HEK293 (cell line): ENCODE measurements at regions not wholly inside any gene's neighbourhood (a gene's known extent, or its start where the extent isn't known, plus 50 kb on each side); places are given as distances from the start of the nearest gene placed in this dataset.

Source experiments
- EGR2 ChIP-seq: fragments of 450-650 bp; formaldehyde crosslinking; IDR thresholded peaks from 2 replicates; pipeline ENCODE4 v1.5.1; 2016; ENCODE audit warnings: low read depth, missing biosample characterization, missing genetic modification characterization
- FEZF1 ChIP-seq: fragments of 450-650 bp; formaldehyde crosslinking; IDR thresholded peaks from 2 replicates; pipeline ENCODE4 v1.5.1; 2016; ENCODE audit warnings: missing biosample characterization, missing genetic modification characterization
- GLIS2 ChIP-seq: fragments of 450-650 bp; formaldehyde crosslinking; IDR thresholded peaks from 2 replicates; pipeline ENCODE4 v1.5.1; 2016; ENCODE audit warnings: missing biosample characterization, missing genetic modification characterization
- HOXA7 ChIP-seq: sonication (generic); formaldehyde crosslinking; IDR thresholded peaks from 2 replicates; pipeline ENCODE4 v1.8.1; 2022; ENCODE audit warnings: missing genetic modification reagents, borderline replicate concordance
- PBX3 ChIP-seq: sonication (generic); formaldehyde crosslinking; IDR thresholded peaks from 2 replicates; pipeline ENCODE4 v1.8.1; 2022; ENCODE audit warnings: mild to moderate bottlenecking, moderate library complexity, missing genetic modification reagents
- PRDM6 ChIP-seq: fragments of 450-650 bp; formaldehyde crosslinking; IDR thresholded peaks from 2 replicates; pipeline ENCODE4 v1.5.1; 2017; ENCODE audit warnings: missing biosample characterization, missing genetic modification characterization
- WT1 ChIP-seq: fragments of 450-650 bp; formaldehyde crosslinking; IDR thresholded peaks from 2 replicates; pipeline ENCODE4 v1.5.1; 2016; ENCODE audit warnings: missing biosample characterization, missing genetic modification characterization
- ZBTB20 ChIP-seq: fragments of 450-650 bp; formaldehyde crosslinking; IDR thresholded peaks from 2 replicates; pipeline ENCODE4 v1.5.1; 2016; ENCODE audit warnings: missing biosample characterization, missing genetic modification characterization
- ZFHX2 ChIP-seq: fragments of 450-650 bp; formaldehyde crosslinking; conservative IDR thresholded peaks from 2 replicates; pipeline ENCODE4 v1.5.1; 2016; ENCODE audit warnings: missing biosample characterization, missing genetic modification characterization
- ZFP3 ChIP-seq: fragments of 450-650 bp; formaldehyde crosslinking; IDR thresholded peaks from 2 replicates; pipeline ENCODE4 v1.5.1; 2016; ENCODE audit warnings: low read depth, missing biosample characterization, missing genetic modification characterization
- ZFP41 ChIP-seq: fragments of 450-650 bp; formaldehyde crosslinking; IDR thresholded peaks from 2 replicates; pipeline ENCODE4 v1.5.1; 2016; ENCODE audit warnings: missing biosample characterization, missing genetic modification characterization, borderline replicate concordance
- ZNF132 ChIP-seq: fragments of 450-650 bp; formaldehyde crosslinking; IDR thresholded peaks from 2 replicates; pipeline ENCODE4 v1.5.1; 2017; ENCODE audit warnings: missing biosample characterization, missing genetic modification characterization, borderline replicate concordance
- ZNF133 ChIP-seq: fragments of 450-650 bp; formaldehyde crosslinking; IDR thresholded peaks from 2 replicates; pipeline ENCODE4 v1.5.1; 2016; ENCODE audit warnings: missing biosample characterization, missing genetic modification characterization
- ZNF138 ChIP-seq: fragments of 450-650 bp; formaldehyde crosslinking; IDR thresholded peaks from 2 replicates; pipeline ENCODE4 v1.5.1; 2016; ENCODE audit warnings: missing biosample characterization, missing genetic modification characterization, borderline replicate concordance
- ZNF184 ChIP-seq: fragments of 450-650 bp; IDR thresholded peaks from 2 replicates; pipeline ENCODE4 v1.5.1; 2018; ENCODE audit warnings: missing biosample characterization, mild to moderate bottlenecking, missing genetic modification characterization
- ZNF2 ChIP-seq: fragments of 450-650 bp; formaldehyde crosslinking; IDR thresholded peaks from 2 replicates; pipeline ENCODE4 v1.5.1; 2016; ENCODE audit warnings: missing biosample characterization, missing genetic modification characterization
- ZNF221 ChIP-seq: fragments of 450-650 bp; formaldehyde crosslinking; IDR thresholded peaks from 2 replicates; pipeline ENCODE4 v1.5.1; 2017; ENCODE audit warnings: missing biosample characterization, missing genetic modification characterization, borderline replicate concordance
- ZNF23 ChIP-seq: fragments of 450-650 bp; formaldehyde crosslinking; IDR thresholded peaks from 2 replicates; pipeline ENCODE4 v1.5.1; 2016; ENCODE audit warnings: missing biosample characterization, missing genetic modification characterization, borderline replicate concordance
- ZNF324 ChIP-seq: fragments of 450-650 bp; formaldehyde crosslinking; IDR thresholded peaks from 2 replicates; pipeline ENCODE4 v1.5.1; 2016; ENCODE audit warnings: missing biosample characterization, missing genetic modification characterization
- ZNF335 ChIP-seq: fragments of 450-650 bp; formaldehyde crosslinking; conservative IDR thresholded peaks from 2 replicates; pipeline ENCODE4 v1.5.1; 2016; ENCODE audit warnings: missing biosample characterization, missing genetic modification characterization
- ZNF366 ChIP-seq: fragments of 450-650 bp; formaldehyde crosslinking; conservative IDR thresholded peaks from 2 replicates; pipeline ENCODE4 v1.5.1; 2016; ENCODE audit warnings: missing biosample characterization, missing genetic modification characterization
- ZNF501 ChIP-seq: fragments of 450-650 bp; formaldehyde crosslinking; IDR thresholded peaks from 2 replicates; pipeline ENCODE4 v1.5.1; 2016; ENCODE audit warnings: missing biosample characterization, missing genetic modification characterization
- ZNF600 ChIP-seq: fragments of 450-650 bp; formaldehyde crosslinking; IDR thresholded peaks from 2 replicates; pipeline ENCODE4 v1.5.1; 2016; ENCODE audit warnings: missing biosample characterization, missing genetic modification characterization
- ZNF626 ChIP-seq: fragments of 450-650 bp; sonication (Bioruptor Pico); formaldehyde crosslinking; IDR thresholded peaks from 2 replicates; pipeline ENCODE4 v1.5.1; 2018; ENCODE audit warnings: missing biosample characterization, missing genetic modification characterization, inconsistent platforms
- ZNF670 ChIP-seq: fragments of 450-650 bp; formaldehyde crosslinking; IDR thresholded peaks from 2 replicates; pipeline ENCODE4 v1.5.1; 2016; ENCODE audit warnings: missing biosample characterization, missing genetic modification characterization, low read depth
- ZNF692 ChIP-seq: fragments of 450-650 bp; formaldehyde crosslinking; IDR thresholded peaks from 2 replicates; pipeline ENCODE4 v1.5.1; 2016; ENCODE audit warnings: missing biosample characterization, missing genetic modification characterization
- ZSCAN5A ChIP-seq: fragments of 450-650 bp; formaldehyde crosslinking; IDR thresholded peaks from 2 replicates; pipeline ENCODE4 v1.5.1; 2016; ENCODE audit warnings: missing biosample characterization, missing genetic modification characterization
- TF ChIP-seq, protein P1 (sequence below): fragments of 450-650 bp; formaldehyde crosslinking; IDR thresholded peaks from 2 replicates; pipeline ENCODE4 v1.5.1; 2016; ENCODE audit warnings: missing biosample characterization, missing genetic modification characterization
- TF ChIP-seq, protein P2 (sequence below): fragments of 450-650 bp; formaldehyde crosslinking; IDR thresholded peaks from 2 replicates; pipeline ENCODE4 v1.5.1; 2016; ENCODE audit warnings: missing biosample characterization, missing genetic modification characterization
- TF ChIP-seq, protein P3 (sequence below): fragments of 450-650 bp; formaldehyde crosslinking; IDR thresholded peaks from 2 replicates; pipeline ENCODE4 v1.5.1; 2017; ENCODE audit warnings: missing biosample characterization, missing genetic modification characterization

DNA sequence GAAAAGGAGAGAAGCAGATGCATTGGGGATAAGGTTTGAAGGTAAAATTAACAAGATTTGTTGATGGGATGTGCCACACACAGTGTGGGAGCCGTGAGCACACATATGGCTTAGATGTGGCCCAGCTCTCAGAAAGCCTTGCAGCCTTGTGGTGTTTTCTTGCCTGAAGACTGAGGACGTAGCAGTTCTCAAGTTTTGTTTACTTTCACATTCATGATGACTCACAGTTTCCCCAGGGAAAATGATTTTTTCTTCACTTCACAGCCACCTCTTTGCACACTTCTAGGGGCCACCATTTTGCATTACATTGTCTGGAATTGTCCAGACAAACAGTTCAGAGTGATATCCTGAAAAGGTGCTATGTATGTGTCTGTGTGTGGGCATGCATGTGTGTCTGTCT lies 126.2 kb downstream of the BASP1 start (continued):
- TF ChIP-seq ZSCAN5A (tag by site-specific recombination): no peak
- no peak for TF ChIP-seq HOXA7 (CRISPR knock-in tag)
- no peak for TF ChIP-seq ZNF23 (tag by site-specific recombination)
- no peak for TF ChIP-seq ZFP3
- no peak for TF ChIP-seq EGR2 (tag by site-specific recombination)
- TF ChIP-seq, protein P1, sequence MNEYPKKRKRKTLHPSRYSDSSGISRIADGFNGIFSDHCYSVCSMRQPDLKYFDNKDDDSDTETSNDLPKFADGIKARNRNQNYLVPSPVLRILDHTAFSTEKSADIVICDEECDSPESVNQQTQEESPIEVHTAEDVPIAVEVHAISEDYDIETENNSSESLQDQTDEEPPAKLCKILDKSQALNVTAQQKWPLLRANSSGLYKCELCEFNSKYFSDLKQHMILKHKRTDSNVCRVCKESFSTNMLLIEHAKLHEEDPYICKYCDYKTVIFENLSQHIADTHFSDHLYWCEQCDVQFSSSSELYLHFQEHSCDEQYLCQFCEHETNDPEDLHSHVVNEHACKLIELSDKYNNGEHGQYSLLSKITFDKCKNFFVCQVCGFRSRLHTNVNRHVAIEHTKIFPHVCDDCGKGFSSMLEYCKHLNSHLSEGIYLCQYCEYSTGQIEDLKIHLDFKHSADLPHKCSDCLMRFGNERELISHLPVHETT (tag by site-specific recombination): peak; percentile 78
- TF ChIP-seq ZNF626 (tag by site-specific recombination): no peak
- no peak for TF ChIP-seq ZNF670
- TF ChIP-seq ZNF501 (tag by site-specific recombination): no peak
- peak; percentile 15; the same call in 1 of the 2 replicates for TF ChIP-seq GLIS2
- TF ChIP-seq WT1 (tag by site-specific recombination): no peak
- TF ChIP-seq ZNF138 (tag by site-specific recombination): no peak
- peak; percentile 30; the same call in 1 of the 2 replicates for TF ChIP-seq ZNF692 (tag by site-specific recombination)
- TF ChIP-seq ZFP41: no peak
- peak; percentile 77 for TF ChIP-seq ZNF2 (tag by site-specific recombination)
- peak; percentile 67 for TF ChIP-seq ZNF366 (tag by site-specific recombination)
- TF ChIP-seq ZNF184: 0 out of 2 replicates have a peak, but pooled peaks have one; percentile 56
- TF ChIP-seq, protein P2, sequence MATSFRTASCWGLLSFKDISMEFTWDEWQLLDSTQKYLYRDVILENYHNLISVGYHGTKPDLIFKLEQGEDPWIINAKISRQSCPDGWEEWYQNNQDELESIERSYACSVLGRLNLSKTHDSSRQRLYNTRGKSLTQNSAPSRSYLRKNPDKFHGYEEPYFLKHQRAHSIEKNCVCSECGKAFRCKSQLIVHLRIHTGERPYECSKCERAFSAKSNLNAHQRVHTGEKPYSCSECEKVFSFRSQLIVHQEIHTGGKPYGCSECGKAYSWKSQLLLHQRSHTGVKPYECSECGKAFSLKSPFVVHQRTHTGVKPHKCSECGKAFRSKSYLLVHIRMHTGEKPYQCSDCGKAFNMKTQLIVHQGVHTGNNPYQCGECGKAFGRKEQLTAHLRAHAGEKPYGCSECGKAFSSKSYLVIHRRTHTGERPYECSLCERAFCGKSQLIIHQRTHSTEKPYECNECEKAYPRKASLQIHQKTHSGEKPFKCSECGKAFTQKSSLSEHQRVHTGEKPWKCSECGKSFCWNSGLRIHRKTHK: no peak
- TF ChIP-seq ZFHX2 (tag by site-specific recombination): no peak
- TF ChIP-seq, protein P3, sequence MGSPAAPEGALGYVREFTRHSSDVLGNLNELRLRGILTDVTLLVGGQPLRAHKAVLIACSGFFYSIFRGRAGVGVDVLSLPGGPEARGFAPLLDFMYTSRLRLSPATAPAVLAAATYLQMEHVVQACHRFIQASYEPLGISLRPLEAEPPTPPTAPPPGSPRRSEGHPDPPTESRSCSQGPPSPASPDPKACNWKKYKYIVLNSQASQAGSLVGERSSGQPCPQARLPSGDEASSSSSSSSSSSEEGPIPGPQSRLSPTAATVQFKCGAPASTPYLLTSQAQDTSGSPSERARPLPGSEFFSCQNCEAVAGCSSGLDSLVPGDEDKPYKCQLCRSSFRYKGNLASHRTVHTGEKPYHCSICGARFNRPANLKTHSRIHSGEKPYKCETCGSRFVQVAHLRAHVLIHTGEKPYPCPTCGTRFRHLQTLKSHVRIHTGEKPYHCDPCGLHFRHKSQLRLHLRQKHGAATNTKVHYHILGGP (tag by site-specific recombination): peak; percentile 43; the same call in 1 of the 2 replicates
- TF ChIP-seq PRDM6 (tag by site-specific recombination): peak; percentile 92
- no peak for TF ChIP-seq ZNF221 (tag by site-specific recombination)
- 0 out of 2 replicates have a peak, but pooled peaks have one; percentile 48 for TF ChIP-seq ZNF324
- TF ChIP-seq PBX3 (CRISPR knock-in tag): no peak
- TF ChIP-seq ZNF335: 0 out of 2 replicates have a peak, but pooled peaks have one; percentile 15
- no peak for TF ChIP-seq ZBTB20 (tag by site-specific recombination)
- TF ChIP-seq ZNF132 (tag by site-specific recombination): no peak
- TF ChIP-seq ZNF133 (tag by site-specific recombination): no peak
- no peak for TF ChIP-seq FEZF1 (tag by site-specific recombination)
- peak; percentile 62; the same call in 1 of the 2 replicates for TF ChIP-seq ZNF600 (tag by site-specific recombination)
